8988T (cell line): ENCODE measurements at regions not wholly inside any gene's neighbourhood (a gene's known extent, or its start where the extent isn't known, plus 50 kb on each side); places are given as distances from the start of the nearest gene placed in this dataset.
"Not testable (repeated sequence)": the region's sequence is repeated elsewhere in the genome, so short reads cannot be mapped to it uniquely, and the experiment has no call there.

ENCODE experiments used
- DNase-seq: peaks from one replicate; pipeline ENCODE4 v3.0.0; 2011

DNA sequence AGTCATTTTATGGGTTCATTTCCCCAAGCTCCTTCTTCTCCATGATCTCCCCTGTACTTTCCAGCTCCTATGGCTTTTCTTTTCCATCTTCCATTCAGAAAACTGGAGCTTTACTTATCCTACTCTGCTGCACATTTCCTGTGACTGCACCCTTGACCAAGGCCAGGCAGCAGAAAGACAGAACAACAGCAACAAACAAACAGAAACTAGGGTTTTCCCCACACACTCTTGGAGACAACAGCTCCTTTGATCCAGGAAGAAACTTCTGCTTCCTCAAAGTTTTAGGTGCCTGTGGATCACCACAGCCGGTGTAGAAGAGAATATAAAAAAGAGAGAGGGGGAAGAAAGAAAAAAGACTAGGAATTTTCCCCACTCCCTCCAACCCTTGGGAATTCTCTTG is 342.3 kb upstream of the CFAP20DC start:
- DNase-seq = no peak

DNA sequence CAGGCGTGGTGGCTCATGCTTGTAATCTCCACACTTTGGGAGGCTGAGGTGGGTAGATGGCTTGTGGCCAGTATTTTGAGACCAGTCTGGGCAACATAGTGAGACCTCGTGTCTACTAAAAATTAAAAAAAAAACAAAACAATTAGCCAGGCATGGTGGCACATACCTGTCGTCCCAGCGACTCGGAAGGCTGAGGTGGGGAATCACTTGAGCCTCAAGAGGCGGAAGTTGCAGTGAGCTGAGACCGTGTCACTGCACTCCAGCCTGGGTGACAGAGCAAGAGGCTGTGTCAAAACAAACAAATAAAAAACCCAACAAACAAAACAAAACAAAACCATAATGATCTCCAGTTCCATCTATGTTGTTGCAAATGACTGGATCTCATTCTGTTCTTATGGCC is 341.3 kb upstream of the CFAP20DC start:
- no peak for DNase-seq

DNA sequence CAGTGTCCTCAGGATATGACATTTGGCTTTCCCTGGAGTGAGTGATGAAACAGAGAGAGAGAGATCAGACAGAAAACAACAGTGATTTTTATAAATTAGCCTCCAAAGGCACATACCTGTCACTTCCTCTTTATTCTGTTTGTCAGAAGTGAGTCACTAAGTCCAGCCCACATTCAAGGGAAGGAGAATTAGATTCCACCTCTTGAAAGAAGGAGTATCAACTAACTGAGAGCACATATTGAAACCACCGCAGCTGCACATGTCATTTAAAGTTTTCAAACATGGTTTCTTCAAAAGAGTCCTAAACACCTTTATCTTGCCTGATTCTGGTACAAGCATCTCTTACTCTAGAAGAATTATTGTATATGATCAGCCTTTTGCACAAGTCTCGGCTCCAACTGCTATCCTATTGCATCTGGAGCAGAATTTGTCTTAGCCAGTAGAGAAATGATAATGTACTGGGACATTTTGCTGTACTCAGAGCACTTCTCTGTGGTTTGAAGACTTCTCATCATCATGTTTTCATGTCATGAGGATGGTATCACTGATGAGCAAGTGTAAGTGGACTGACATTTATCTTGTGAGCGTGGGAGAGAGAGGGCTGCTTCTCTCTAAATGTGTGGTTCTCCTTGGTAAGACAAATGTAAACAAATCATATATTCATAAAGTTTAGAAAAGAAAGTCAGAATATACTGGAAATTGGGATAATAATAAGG is 338.9 kb upstream of the CFAP20DC start:
- no peak for DNase-seq

DNA sequence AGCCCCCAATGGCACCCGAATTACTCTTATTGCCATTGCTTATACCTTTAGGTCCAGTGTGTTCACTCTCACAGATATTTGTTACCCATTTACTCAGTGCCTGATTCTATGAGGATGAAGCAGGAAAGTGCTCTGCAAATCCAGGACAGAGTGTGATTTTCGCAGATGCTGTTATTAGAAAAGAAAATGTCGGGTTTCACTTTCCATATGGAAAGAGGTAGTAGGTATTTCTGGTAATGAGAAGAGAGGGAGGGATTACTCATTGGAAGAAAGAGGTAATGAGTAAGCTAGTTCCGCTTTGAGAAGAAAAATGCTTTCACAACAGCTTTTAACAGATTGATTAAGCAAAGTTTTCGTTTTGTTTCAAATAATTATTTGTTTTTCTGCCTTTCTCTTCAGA is 336.3 kb upstream of the CFAP20DC start:
- no peak for DNase-seq

DNA sequence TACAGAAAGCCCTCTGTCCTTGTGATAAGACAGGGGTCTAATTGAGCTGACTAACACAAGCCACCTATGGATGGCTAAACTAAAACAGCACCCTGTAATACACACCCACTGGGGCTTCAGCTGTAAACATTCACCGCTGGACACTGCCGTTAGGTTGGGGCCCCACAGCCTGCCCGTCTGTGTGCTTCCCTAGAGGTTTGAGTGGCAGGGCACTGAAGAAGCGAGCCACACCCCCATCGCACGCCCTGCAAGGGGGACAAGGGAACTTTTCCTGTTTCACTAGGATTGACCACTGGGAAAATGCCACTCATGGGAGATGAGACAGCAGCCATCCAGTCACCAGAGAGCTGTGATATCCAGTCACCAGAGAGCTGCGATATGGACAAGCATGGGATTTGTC is 335.7 kb upstream of the CFAP20DC start:
- no peak for DNase-seq

DNA sequence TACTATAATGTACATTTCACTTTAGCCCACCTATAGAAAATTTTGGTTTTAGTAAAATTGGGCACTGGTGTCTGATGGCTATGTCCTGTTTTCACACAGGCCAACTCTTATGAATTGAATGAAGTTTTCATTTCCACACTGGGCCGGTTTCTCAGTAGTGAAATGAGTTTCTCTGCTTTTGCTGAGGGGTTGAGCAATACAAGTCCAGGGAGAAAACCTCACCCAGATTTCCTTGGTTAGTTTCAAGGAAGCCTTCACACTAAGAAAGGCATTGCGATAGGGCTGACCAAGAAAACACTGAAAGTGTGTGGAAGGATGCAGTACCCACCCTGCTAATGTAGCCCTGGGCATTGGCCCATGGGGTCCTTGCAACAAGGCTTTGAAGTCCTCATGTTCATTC is 331.5 kb upstream of the CFAP20DC start:
- no peak for DNase-seq

DNA sequence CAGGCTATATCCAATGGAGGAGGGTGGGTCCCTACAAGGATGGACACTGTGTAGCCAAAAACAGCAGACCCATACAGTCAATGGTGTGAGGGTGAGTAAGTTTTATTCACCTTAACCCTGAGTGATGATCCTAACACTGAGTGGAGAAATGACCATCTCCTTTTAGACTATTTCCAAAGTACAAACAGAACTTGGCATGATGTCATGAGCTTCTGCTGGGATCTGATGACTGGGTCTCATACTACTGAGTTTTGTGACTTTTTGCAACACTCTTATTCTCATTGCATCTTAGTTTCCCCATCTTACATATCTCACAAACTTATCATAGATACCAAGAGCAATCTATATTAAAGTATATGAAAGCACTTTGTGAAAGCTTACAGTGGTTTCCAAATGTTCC is 330.3 kb upstream of the CFAP20DC start:
- no peak for DNase-seq

DNA sequence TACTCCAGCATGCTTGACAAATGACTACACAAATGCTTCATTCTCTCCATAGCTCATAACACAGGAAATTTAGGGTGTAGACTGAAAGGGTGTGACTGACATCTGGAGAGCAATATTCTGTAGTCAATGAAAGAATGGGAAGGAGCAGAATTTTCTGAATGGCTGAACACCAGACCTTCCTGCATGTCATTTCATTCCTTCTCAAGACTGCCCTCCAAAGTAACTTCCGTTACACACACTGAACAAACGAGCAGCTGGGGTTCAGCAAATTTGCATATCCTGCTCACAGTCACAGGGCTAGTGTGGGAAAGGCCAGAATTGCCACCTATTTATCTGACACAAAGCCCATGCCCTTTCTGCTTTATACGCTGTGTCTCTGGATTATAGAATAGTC is 325.0 kb upstream of the CFAP20DC start:
- no peak for DNase-seq

DNA sequence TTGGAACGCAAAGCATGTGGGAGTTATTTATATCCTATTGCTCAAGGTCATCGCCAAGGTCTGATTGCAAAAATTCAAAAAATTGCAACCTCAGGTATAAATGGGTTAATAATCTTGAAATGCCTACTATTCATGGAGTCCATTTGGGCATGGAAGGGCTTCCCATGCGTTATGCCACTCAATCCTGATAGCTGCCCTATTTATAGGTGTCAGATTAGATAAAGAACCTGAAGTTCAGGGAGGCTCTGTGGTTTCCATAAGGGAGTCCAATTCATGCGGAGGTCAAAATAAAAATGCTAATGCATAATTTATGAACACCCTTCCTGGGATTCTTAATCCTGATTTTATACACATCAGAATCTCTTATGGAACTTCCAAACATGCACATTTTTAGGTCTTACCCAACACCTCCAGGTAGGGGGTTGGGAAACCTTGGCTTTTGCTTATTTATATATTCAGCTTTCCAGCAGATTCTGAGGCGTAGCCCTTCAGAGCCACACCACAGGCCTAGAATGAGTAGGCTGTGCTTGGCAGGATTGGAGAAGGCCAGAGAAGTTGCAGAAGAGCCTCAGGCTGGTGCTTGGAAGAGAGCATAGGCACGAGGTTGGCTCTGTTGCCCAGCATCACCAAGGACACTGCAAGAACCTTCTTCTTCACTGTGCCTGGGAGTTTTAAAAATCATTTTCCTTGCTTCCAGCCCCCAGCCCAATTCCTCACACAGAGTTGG is 324.4 kb upstream of the CFAP20DC start:
- no peak for DNase-seq

DNA sequence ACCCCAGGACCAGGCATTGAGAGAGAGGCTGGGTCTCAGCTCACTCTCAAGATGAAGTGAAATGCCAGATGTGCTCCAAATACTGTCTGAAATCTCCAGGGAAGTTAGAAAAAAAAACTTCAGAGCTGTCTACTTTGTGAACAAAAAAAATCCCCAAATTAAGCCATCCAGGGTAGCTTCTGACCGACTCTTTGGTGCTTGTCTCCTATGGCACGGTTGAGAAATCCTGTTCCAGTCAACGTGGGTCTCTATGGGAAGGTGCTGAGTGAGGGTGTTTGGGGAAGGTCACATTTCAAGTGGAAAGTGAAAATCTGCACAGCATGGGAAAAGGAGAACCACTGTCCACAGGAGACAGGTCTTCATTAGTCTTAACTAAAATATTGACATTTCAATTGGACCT is 322.5 kb upstream of the CFAP20DC start:
- no peak for DNase-seq

DNA sequence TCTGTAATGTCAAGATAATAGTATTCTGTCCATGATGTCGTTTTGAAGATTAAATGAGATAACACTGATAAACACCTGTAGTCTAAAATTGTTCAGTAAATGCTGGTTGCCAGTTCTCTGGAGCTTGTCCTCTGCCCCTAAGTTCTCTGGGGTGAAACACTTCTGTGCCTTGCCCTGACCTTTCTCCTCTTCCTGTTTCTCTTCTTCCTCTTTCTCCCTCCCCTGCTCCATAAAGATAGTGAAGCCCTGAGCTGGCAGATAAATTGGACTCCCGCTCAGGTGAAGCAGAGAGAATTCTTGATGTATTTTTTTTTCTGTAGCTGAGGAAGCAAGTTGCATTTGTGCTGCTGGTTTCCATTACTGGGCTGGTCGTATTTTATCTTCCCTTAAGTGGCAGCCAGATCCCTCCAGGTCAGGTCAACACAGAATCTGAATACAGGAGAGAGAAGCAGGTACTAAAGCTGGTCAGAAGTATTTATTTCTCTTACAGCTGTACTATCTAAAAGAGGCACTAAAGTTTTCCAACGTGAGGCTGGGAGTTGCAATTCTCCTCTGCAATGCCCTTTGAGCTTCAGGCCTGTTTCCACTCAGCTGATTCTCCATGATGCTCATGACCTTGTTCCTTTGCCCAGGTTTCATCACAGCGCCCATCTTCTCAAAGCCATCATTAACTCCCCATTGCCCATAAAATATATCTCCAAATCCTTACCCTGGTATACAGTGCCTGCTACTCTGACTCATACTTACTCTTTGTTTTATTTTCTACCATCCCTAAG is 319.3 kb upstream of the CFAP20DC start:
- no peak for DNase-seq

DNA sequence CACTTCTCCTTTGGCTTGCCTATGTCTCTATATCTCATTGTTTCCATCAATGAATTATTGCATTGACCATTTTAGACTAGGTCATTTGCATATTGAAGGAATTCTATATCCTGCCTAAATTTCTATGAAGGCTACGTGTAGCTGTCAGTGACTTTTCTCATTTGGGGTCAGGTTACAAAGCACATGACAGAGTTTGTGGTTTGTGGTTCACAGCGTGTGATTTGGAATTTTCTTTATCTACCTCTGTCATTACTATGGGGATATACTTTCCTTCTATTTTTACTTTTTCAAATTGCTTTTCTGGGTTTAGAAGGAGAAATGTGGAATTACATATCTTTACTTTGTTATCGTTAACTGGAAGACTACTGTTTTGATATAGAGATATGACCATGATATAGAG is 317.3 kb upstream of the CFAP20DC start:
- no peak for DNase-seq

DNA sequence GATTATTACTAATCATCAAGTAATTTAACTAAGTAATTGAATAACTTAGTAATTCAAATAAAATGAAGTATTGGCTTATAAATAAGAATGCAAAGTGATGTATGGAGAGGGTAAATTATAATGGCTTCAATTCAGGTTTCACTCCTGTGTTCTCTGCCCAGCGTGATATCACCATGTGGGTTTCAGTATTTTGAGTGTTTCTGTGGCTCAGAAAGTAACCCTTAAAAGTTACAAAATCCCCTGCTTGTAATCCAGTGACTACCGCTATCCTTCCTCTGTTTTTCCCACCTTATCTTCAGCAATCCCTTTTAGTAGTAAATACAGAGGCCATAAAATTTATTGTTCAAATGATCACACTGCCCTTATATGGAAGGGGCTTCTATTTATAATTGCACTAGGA is 316.4 kb upstream of the CFAP20DC start:
- no peak for DNase-seq

DNA sequence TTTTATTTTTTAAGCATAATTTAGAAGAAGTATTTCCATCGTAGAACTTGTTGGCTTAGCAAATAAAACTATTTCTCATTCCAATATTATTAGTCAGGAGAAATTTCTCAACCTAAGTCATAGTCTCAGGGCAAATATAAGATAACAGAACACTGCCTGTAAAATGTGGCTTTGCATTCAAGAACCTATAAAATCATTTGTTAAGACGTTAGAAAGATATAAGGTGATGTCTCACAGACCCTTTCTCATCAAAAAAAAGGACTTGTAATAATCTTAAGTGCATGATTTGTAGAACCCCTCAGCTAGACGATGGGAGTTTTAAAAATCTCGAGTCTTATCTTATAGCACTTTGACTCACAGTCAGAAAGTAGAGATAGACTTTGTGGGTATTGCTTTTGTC is 314.7 kb upstream of the CFAP20DC start:
- DNase-seq = no peak

DNA sequence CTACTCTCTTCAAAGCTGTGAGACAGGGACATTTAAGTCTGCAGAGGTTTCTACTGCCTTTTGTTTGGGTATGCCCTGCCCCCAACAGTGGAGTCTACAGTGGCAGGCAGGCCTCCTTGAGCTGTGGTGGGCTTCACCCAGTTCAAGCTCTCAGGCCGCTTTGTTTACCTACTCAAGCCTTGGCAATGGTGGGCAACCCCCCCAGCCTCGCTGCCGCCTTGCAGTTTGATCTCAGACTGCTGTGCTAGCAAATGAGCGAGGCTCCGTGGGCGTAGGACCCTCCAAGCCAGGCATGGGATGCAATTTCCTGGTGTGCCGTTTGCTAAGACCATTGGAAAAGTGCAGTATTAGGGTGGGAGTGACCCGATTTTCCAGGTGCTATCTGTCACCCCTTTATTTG is 310.5 kb upstream of the CFAP20DC start:
- DNase-seq = not testable (repeated sequence)

DNA sequence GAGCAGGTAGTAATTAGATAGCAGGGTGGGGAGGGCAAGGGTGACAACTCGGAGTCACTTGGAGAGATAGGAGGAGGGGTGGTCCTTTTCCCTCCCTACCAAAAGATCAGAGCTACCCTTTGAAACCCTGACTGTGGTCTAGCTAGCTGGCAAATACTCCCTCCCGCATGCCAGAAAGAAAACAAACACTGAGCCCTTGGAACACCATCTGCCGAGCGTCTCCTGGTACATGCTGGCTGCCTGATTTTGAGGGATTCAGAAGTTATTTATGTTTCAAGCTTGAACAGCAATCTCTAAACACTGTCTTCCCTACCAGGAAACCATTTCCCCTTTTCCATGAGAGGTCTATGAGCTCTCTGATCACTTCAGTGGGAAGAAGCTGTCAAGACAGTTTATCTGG is 291.6 kb upstream of the CFAP20DC start:
- DNase-seq = no peak

DNA sequence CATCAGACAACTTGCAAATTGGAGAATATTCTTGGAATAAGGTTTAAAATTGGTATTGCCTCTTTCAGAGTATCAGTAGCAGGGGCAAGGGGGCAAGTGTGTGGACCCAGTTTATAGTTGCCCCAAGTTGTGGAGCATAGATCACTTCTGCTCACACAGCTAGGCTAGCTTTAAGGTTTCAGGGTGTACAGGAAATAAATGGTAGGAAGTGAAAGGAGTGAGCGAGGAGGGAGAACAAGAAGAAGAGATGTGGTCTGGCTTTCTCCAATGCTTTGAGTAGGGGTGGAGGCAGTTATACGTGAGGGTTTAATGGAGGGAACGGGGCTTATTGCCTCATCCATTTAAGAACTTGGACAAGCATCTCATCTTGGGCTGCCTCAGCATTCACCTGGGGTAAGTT is 290.0 kb upstream of the CFAP20DC start:
- no peak for DNase-seq

DNA sequence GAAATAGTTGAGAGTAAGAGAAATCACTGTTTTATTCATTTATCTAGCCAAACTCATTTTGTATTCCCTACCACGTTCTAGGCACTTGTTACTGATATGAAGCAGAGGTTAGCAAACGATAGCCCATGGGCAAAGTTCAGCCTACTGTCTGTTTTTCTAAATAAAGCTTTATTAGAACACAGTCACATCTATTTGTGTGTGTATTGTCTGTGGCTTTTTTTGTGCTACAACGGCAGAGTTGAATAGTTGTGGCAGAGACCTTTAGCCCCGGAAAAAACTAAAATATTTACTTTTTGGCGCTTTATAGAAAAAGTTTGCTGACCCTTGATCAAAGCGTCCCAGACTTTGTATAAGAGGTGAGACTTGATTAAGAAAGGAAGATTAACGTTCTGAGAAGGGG is 289.1 kb upstream of the CFAP20DC start:
- no peak for DNase-seq

DNA sequence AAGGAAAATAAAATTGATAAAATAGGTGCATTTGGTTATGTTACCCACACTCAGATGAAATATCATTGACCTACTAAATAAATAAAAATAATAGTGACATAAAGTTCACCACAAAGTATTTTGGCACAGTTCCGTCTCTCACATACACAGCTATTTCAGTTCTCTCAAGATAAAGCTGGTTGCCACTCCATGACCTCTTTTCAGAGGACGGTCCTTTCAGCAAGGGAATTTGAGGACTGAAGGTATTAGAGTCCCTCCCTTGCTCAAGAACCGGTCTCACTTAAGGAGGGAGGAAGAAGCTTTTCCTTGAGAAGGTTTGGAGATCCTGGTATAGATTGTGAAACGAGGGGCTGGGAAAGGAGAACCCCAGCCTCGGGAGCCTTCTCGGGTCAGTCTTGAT is 285.5 kb upstream of the CFAP20DC start:
- DNase-seq = no peak

DNA sequence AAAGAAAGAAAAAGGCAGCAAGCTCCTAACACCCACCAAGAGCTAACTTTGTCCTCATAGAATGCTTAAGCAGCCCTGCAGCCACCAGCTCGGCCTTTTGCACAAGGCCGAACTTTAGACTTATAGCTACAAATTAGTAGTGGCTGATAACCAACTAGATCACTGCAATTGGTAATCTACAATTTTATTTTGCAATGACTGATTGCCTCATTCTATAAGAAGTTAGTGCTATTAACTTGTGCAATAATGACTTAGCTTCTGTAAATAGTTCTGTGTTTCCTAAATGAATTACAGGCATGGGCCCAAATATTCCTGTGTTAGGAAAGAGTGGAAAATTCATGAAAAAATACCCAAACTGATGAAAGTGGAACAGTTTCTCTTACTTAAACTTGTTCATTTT is 284.8 kb upstream of the CFAP20DC start:
- no peak for DNase-seq

DNA sequence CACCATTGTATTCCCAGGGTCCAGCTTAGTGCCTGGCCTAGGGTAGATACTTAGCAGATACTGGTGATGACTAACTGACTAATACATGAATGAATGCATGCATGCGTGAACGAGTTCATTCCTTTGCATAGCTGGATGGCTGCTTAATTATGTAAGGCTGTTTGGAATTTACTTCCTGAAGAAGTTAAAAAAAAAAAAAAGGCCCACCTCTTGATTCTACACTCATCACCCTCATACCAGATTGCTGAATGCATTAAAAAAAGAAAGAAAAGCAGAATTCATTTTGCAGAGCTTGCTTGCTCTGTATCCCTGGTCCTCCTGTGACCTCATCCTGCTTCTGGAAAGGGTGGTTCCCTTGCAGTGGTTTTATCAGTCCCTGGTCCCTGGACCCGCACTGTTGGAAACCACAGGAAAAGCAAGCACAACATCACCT is 277.6 kb upstream of the CFAP20DC start:
- peak; percentile 14 for DNase-seq

DNA sequence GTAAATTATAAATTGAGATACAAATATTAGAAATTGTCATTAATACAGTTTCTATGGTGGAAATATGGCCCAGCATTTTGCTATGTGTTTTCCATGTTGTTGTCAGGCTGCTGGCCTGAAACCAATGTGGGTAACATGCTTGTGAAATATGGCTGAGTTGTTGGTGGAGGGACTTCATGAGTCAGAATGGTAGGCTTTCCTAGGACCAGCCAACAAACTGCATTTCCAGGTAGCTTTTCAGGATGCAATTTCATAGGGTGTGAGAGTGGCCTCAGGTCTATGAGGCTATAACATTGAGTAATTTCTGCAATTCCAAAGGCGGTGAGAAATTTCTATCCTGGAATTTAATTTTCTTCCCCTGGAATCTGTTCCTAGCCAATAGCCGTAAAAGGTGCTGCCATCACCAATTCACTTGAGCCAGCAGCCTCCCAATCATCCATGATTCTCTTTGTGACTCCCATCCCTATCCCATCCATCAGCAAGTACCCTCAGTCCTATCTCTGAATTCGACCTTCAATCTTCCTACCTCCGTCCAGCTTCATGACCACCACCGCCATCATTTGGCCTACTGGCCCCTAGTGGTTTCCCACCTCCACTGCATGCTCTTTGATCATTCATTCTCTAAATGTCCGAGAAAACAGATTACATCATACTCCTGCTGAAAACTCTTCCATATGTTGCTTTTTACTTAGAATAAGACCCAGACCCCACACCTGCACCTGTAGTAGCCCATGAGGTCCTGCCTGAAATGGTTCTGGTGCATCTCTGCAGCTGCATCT is 276.6 kb upstream of the CFAP20DC start:
- DNase-seq = no peak

DNA sequence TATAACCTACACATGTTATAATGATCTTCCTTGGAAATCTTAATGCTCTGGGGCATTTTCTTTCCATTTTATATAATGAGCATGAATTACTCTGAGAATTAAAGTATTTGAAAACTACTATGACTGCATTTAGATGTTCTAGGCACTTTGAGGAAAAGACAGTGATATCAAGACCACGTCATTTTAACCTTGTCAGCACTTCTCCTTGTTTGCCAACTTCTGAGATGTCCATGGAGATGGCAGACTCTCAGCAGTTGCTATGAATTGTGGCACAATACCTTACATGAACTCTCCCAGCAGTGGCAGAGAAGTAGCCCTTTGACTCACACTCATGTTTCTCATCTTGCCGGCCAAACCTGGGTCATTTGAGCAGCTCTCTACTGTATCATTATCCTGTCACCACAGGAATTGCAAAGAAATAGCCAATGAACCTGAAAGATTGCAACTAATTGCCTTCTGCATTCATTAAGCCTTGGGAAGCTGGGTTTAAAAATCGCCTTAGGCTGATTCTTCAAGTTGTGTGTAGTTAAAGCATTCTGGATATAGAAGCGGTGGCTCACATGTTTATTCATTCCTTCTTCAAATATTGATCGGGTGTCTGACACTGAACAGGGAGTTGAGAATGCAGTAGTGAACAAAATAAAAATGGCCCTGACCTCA is 272.2 kb upstream of the CFAP20DC start:
- DNase-seq = no peak
